SK-N-SH treated with all-trans-retinoic acid at 6 μM for 48 hours (cell line): ENCODE measurements at regions not wholly inside any gene's neighbourhood (a gene's known extent, or its start where the extent isn't known, plus 50 kb on each side); places are given as distances from the start of the nearest gene placed in this dataset.

Source experiments
- ARNTL ChIP-seq: fragments of 450-650 bp; formaldehyde crosslinking; IDR thresholded peaks from 2 replicates; pipeline ENCODE4 v1.5.0; 2020; ENCODE audit warnings: low read depth, mild to moderate bottlenecking, moderate library complexity, borderline replicate concordance
- BACH2 ChIP-seq: fragments of 250-450 bp; sonication (Bioruptor Pico); IDR thresholded peaks from 2 replicates; pipeline ENCODE4 v1.9.0; 2021; ENCODE audit warnings: mild to moderate bottlenecking, borderline replicate concordance
- GLIS3 ChIP-seq: fragments of 250-450 bp; sonication (Bioruptor Pico); IDR thresholded peaks from 2 replicates; pipeline ENCODE4 v1.5.0; 2020; ENCODE audit warnings: mild to moderate bottlenecking, moderate library complexity
- PATZ1 ChIP-seq: fragments of 250-450 bp; sonication (Bioruptor Pico); IDR thresholded peaks from 2 replicates; pipeline ENCODE4 v1.8.0; 2020; ENCODE audit warnings: mild to moderate bottlenecking, moderate library complexity, borderline replicate concordance
- PPARA ChIP-seq: fragments of 250-450 bp; sonication (Bioruptor Pico); IDR thresholded peaks from 2 replicates; pipeline ENCODE4 v1.5.0; 2020; ENCODE audit warnings: mild to moderate bottlenecking, borderline replicate concordance
- RARB ChIP-seq: fragments of 250-450 bp; sonication (Bioruptor Pico); IDR thresholded peaks from 2 replicates; pipeline ENCODE4 v1.8.0; 2021; ENCODE audit warnings: mild to moderate bottlenecking, moderate library complexity
- SNAI2 ChIP-seq: fragments of 250-450 bp; sonication (Bioruptor Pico); IDR thresholded peaks from 2 replicates; pipeline ENCODE4 v1.5.0; 2020; ENCODE audit warnings: mild to moderate bottlenecking, moderate library complexity
- TOX ChIP-seq: fragments of 250-450 bp; sonication (Bioruptor Pico); IDR thresholded peaks from 2 replicates; pipeline ENCODE4 v1.8.0; 2021; ENCODE audit warnings: mild to moderate bottlenecking, moderate library complexity, borderline replicate concordance
- TSHZ2 ChIP-seq: fragments of 250-450 bp; sonication (Bioruptor Pico); IDR thresholded peaks from 2 replicates; pipeline ENCODE4 v1.5.0; 2020; ENCODE audit warnings: mild to moderate bottlenecking, moderate library complexity
- TF ChIP-seq, protein P1 (sequence below): fragments of 250-450 bp; sonication (Bioruptor Pico); IDR thresholded peaks from 2 replicates; pipeline ENCODE4 v1.5.1; 2021; ENCODE audit warnings: mild to moderate bottlenecking, moderate library complexity

DNA sequence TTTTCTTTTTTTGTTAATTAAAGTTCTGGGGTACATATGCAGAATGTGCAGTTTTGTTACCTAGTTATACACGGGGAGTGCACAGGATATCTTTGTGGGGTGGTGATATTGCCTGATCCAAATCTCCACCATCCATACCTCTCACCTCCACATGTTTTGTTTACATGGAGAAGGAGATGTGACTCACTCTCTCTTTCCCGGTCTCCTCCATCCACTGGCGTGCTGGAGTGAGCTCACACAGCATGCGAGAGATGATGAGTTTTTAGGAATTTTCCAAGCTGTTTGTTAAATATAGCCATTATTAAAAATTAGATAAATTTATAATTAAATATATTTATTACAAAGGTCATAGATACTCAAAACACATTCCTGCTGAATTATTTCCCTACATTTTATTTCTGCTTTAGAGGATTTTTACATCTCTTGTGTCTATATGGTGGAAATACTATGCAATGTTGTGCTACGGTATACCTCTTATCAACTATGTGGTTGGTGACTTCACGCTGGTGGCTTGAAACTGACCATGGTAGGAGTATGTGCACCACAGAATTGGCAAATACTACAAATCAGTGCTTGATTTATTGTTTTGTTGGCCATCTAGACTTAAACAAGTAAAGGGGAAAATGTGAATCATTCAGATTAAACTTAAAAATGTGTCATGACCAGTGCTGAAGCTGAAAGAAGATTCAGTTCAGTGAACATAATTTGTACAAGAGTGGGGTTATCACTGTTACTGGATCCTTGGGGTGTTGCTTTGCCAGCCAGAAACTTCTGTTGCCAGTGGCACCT lies 107.9 kb upstream of the FAM180A start:
- TF ChIP-seq SNAI2 (CRISPR knock-in tag) = no peak
- TF ChIP-seq TOX (CRISPR knock-in tag) = no peak
- TF ChIP-seq BACH2 (CRISPR knock-in tag) = no peak
- TF ChIP-seq ARNTL = no peak
- TF ChIP-seq RARB (CRISPR knock-in tag) = no peak
- TF ChIP-seq, protein P1, sequence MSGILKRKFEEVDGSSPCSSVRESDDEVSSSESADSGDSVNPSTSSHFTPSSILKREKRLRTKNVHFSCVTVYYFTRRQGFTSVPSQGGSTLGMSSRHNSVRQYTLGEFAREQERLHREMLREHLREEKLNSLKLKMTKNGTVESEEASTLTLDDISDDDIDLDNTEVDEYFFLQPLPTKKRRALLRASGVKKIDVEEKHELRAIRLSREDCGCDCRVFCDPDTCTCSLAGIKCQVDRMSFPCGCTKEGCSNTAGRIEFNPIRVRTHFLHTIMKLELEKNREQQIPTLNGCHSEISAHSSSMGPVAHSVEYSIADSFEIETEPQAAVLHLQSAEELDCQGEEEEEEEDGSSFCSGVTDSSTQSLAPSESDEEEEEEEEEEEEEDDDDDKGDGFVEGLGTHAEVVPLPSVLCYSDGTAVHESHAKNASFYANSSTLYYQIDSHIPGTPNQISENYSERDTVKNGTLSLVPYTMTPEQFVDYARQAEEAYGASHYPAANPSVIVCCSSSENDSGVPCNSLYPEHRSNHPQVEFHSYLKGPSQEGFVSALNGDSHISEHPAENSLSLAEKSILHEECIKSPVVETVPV (CRISPR knock-in tag) = no peak
- no peak for TF ChIP-seq TSHZ2 (CRISPR knock-in tag)
- no peak for TF ChIP-seq PATZ1 (CRISPR knock-in tag)
- no peak for TF ChIP-seq PPARA (CRISPR knock-in tag)
- no peak for TF ChIP-seq GLIS3 (CRISPR knock-in tag)
